Skeletal muscle satellite cell (primary cell): ENCODE measurements at regions not wholly inside any gene's neighbourhood (a gene's known extent, or its start where the extent isn't known, plus 50 kb on each side); places are given as distances from the start of the nearest gene placed in this dataset.
A peak's percentile ranks its signal among the peaks of the same experiment; 100 is the strongest.

Source experiments
- H3K27me3 ChIP-seq: 2 replicates; pipeline ENCODE4 v1.7.0; 2013; ENCODE audit warnings: low read length; ENCODE audit not compliant: control insufficient read depth, insufficient read depth
- H3K36me3 ChIP-seq: 2 replicates; pipeline ENCODE4 v1.7.0; 2013; ENCODE audit warnings: mild to moderate bottlenecking, control low read depth, low read length; ENCODE audit not compliant: insufficient read depth
- H3K4me1 ChIP-seq: 2 replicates; pipeline ENCODE4 v1.7.0; 2013; ENCODE audit warnings: low read length; ENCODE audit not compliant: control insufficient read depth, insufficient read depth
- H3K4me2 ChIP-seq: 2 replicates; pipeline ENCODE4 v1.7.0; 2013; ENCODE audit warnings: mild to moderate bottlenecking, low read length
- H3K4me3 ChIP-seq: 2 replicates; pipeline ENCODE4 v1.7.0; 2013; ENCODE audit warnings: low read length
- H3K9ac ChIP-seq: 2 replicates; pipeline ENCODE4 v1.7.0; 2013; ENCODE audit warnings: mild to moderate bottlenecking, low read depth, low read length, moderate library complexity
- H3K9me3 ChIP-seq: replicated peaks from 2 replicates; pipeline ENCODE4 v1.7.0; 2013; ENCODE audit warnings: mild to moderate bottlenecking, control low read depth, low read length

- H3K4me3 ChIP-seq = no peak overlapping the region
- H3K27me3 ChIP-seq = no peaks in the 10 kb centered on the region
- no peaks in the 10 kb centered on the region for H3K9me3 ChIP-seq
These were observed 294.1 kb downstream of the KCNS3 start for GRCh38 chr2:18172607-18173006.

GRCh38 chr2:18171191-18172139 lies 293.0 kb downstream of the KCNS3 start:
- Histone ChIP-seq H3K9me3 (no peaks in the 10 kb centered on the region), H3K4me1 (peaks cover 3% of the 10 kb centered on the region), H3K4me2 (no peak overlapping the region)

More at GRCh38 chr2:18172607-18173006, 294.1 kb downstream of the KCNS3 start:
- H3K4me1 ChIP-seq = peaks cover 3% of the 10 kb centered on the region
- no peak overlapping the region for H3K4me2 ChIP-seq
- no peaks in the 10 kb centered on the region for H3K36me3 ChIP-seq
- no peak overlapping the region for H3K9ac ChIP-seq

GRCh38 chr2:18170642-18171041 lies 292.2 kb downstream of the KCNS3 start:
- Histone ChIP-seq H3K9ac (no peak overlapping the region), H3K4me3 (no peak overlapping the region), H3K27me3 (no peaks in the 10 kb centered on the region), H3K4me2 (no peak overlapping the region), H3K4me1 (peaks cover 3% of the 10 kb centered on the region), H3K9me3 (no peaks in the 10 kb centered on the region), H3K36me3 (no peaks in the 10 kb centered on the region)

More at GRCh38 chr2:18171191-18172139, 293.0 kb downstream of the KCNS3 start:
- H3K36me3 ChIP-seq = no peaks in the 10 kb centered on the region
- H3K27me3 ChIP-seq = no peaks in the 10 kb centered on the region
- no peak overlapping the region for H3K4me3 ChIP-seq
- H3K9ac ChIP-seq = no peak overlapping the region

GRCh38 chr2:18169893-18170175 lies 291.4 kb downstream of the KCNS3 start:
- no peak overlapping the region for H3K4me3 ChIP-seq
- H3K9ac ChIP-seq = no peak overlapping the region
- H3K9me3 ChIP-seq = no peaks in the 10 kb centered on the region
- H3K4me1 ChIP-seq = peaks cover 3% of the 10 kb centered on the region
- no peaks in the 10 kb centered on the region for H3K36me3 ChIP-seq
- H3K27me3 ChIP-seq = no peaks in the 10 kb centered on the region
- no peak overlapping the region for H3K4me2 ChIP-seq

GRCh38 chr2:18169121-18169892 lies 290.8 kb downstream of the KCNS3 start:
- H3K27me3 ChIP-seq = no peaks in the 10 kb centered on the region
- H3K36me3 ChIP-seq = no peaks in the 10 kb centered on the region
- H3K9me3 ChIP-seq = no peaks in the 10 kb centered on the region
- no peak overlapping the region for H3K9ac ChIP-seq
- H3K4me1 ChIP-seq = peaks cover 3% of the 10 kb centered on the region
- H3K4me3 ChIP-seq = no peak overlapping the region
- H3K4me2 ChIP-seq = no peak overlapping the region

- H3K27me3 ChIP-seq = no peaks in the 10 kb centered on the region
- no peaks in the 10 kb centered on the region for H3K36me3 ChIP-seq
- peaks cover 3% of the 10 kb centered on the region for H3K4me1 ChIP-seq
- H3K9me3 ChIP-seq = no peaks in the 10 kb centered on the region
- peak overlapping the region; percentile 31 for H3K4me3 ChIP-seq
- H3K4me2 ChIP-seq = peak overlapping the region; percentile 75
- no peak overlapping the region for H3K9ac ChIP-seq
These were observed 289.4 kb downstream of the KCNS3 start for GRCh38 chr2:18167871-18168270.

GRCh38 chr2:18161681-18162080 lies 283.2 kb downstream of the KCNS3 start:
- Histone ChIP-seq H3K4me2 (no peak overlapping the region), H3K27me3 (no peaks in the 10 kb centered on the region), H3K4me1 (no peaks in the 10 kb centered on the region), H3K4me3 (no peak overlapping the region), H3K9ac (no peak overlapping the region), H3K36me3 (no peaks in the 10 kb centered on the region), H3K9me3 (no peaks in the 10 kb centered on the region)

- Histone ChIP-seq H3K27me3 (no peaks in the 10 kb centered on the region), H3K4me3 (no peak overlapping the region), H3K9me3 (no peaks in the 10 kb centered on the region), H3K4me1 (no peaks in the 10 kb centered on the region), H3K4me2 (no peak overlapping the region), H3K9ac (no peak overlapping the region), H3K36me3 (no peaks in the 10 kb centered on the region)
These were observed 281.4 kb downstream of the KCNS3 start for GRCh38 chr2:18159896-18160295.

GRCh38 chr2:18156421-18156820 lies 278.0 kb downstream of the KCNS3 start:
- no peak overlapping the region for H3K9ac ChIP-seq
- no peaks in the 10 kb centered on the region for H3K27me3 ChIP-seq
- H3K36me3 ChIP-seq = no peaks in the 10 kb centered on the region
- no peak overlapping the region for H3K4me3 ChIP-seq
- peaks cover 5% of the 10 kb centered on the region for H3K4me1 ChIP-seq
- no peaks in the 10 kb centered on the region for H3K9me3 ChIP-seq
- no peak overlapping the region for H3K4me2 ChIP-seq

- H3K9ac ChIP-seq = no peak overlapping the region
- no peaks in the 10 kb centered on the region for H3K36me3 ChIP-seq
- H3K4me3 ChIP-seq = no peak overlapping the region
These were observed 277.5 kb downstream of the KCNS3 start for GRCh38 chr2:18156002-18156401.

GRCh38 chr2:18154812-18155211 lies 276.3 kb downstream of the KCNS3 start:
- Histone ChIP-seq H3K9me3 (no peaks in the 10 kb centered on the region), H3K36me3 (no peaks in the 10 kb centered on the region), H3K4me1 (peaks cover 5% of the 10 kb centered on the region), H3K27me3 (no peaks in the 10 kb centered on the region), H3K4me3 (no peak overlapping the region), H3K4me2 (no peak overlapping the region), H3K9ac (no peak overlapping the region)

More at GRCh38 chr2:18156002-18156401, 277.5 kb downstream of the KCNS3 start:
- no peaks in the 10 kb centered on the region for H3K27me3 ChIP-seq
- no peak overlapping the region for H3K4me2 ChIP-seq
- H3K4me1 ChIP-seq = peaks cover 5% of the 10 kb centered on the region
- H3K9me3 ChIP-seq = no peaks in the 10 kb centered on the region
